ENCODE measurements at regions not wholly inside any gene's neighbourhood (a gene's known extent, or its start where the extent isn't known, plus 50 kb on each side); places are given as distances from the start of the nearest gene placed in this dataset.

DNA sequence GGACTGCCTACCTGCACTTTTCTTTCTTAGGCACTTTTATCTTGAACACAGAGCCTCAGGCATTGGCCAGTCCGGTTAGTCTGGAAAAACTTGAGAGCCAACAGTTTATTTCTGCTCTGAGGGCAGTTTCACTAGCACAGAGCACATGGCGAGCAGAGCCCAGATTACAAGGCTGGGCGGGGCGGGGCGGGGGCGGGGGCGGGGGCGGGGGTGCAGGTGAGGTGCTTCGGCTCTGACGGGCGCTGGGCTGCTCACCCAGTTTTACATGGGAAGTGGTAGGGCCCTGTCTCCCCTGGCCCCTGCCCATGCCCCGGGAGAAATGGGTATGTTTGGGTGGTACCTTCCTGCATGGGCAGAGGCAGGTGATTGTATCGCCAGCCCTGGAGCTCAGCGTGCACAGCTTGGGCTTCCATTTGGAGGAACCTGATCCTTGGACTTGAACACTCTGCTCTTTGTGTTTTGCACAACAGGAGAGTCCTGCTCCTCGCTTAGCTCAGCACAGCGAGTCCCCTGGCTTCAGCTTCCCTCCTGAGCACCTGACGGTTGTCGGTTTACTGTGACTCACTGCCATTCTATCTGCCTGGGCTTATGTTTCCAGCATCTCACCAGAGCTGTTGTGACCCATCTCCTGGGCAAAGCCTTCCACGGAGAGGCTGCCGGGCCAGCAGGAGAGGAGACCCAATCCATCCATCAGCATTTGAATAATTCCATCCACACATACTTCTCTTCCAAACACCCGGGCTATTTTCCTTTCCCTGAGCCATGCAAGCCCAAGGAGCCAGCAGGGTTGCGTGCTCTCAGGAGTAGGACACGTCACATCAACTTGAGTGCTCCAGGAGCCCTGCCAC is 108.5 kb downstream of the ARF6 start:
- Histone ChIP-seq H3K27me3 (no peaks in the 10 kb centered on the region), H3K4me3 (replicated peaks in 1 of 3) (no peak overlapping the region), H3K27ac (peak overlapping the region; percentile 93 to 96 (median 93)), H3K36me3 (no peaks in the 10 kb centered on the region), H3K4me1 (peaks cover 44 to 47% of the 10 kb centered on the region in 2 donors), H3K9me3 (no peaks in the 10 kb centered on the region)
- peak in 1 of 2 donors; percentile 36 for TF ChIP-seq POLR2A (IDR thresholded peaks at IDR 0.05)
- TF ChIP-seq, protein P1, sequence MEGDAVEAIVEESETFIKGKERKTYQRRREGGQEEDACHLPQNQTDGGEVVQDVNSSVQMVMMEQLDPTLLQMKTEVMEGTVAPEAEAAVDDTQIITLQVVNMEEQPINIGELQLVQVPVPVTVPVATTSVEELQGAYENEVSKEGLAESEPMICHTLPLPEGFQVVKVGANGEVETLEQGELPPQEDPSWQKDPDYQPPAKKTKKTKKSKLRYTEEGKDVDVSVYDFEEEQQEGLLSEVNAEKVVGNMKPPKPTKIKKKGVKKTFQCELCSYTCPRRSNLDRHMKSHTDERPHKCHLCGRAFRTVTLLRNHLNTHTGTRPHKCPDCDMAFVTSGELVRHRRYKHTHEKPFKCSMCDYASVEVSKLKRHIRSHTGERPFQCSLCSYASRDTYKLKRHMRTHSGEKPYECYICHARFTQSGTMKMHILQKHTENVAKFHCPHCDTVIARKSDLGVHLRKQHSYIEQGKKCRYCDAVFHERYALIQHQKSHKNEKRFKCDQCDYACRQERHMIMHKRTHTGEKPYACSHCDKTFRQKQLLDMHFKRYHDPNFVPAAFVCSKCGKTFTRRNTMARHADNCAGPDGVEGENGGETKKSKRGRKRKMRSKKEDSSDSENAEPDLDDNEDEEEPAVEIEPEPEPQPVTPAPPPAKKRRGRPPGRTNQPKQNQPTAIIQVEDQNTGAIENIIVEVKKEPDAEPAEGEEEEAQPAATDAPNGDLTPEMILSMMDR (IDR thresholded peaks at IDR 0.05), result no peak
- intact Hi-C loops (cut with DNase I), result loop anchor here (5.0 kb wide), 1 partner anchor 109 kb away; the partner anchor contains the start of gene ARF6
- WGBS, 2 donors, result 12 to 26% methylated on average over 8 to 20 of the region's 23 CpGs
- peak; percentile 88 to 91 for DNase-seq

DNA sequence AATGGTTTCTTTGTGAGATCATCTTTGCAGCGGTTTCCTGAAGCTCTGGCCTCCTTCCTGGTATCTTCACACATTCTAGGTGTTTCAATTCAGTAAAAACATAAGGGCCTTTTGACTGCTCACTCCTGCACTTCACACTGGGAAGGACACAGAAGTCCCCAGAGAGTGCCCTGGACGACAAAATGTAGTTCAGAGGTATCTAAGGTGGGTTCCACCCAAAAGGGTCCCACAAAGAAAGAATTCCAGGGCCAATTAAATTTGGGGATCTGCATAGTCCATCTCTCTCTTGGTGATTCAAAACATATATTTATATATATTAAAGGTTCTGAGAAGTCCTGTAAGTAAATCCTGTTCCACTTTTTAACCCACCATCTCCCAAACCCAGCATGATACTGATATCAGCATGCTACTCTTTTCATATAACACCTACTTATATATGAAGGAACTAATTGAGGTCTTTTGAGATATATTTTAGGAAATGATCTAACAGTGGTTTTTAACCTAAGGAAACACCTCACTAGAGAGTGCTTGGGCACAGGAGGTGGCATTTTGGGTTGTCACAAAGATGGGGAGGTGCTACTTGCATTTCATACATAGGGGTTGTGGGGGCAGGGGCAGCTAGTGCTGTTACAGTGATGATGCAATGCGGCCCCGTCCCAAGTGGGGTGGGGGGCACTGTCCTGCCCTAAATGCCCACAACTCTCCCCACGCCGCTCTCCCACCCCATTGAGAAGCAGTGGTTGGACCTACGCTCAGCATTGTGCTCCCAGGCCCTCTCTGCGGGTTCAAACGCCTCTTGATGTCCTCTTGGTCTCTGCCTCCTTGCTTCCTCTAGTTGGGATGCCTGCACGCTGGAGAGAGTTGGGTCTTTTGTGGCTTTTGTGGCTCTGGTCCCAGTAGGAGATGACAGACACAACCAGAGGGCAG is 109.4 kb downstream of the ARF6 start:
- 62 to 74% methylated on average over 10 of the region's 10 CpGs for WGBS, 2 donors
- intact Hi-C loops (cut with DNase I), result loop anchor here (5.0 kb wide), 1 partner anchor 110 kb away; the partner anchor contains the start of gene ARF6
- DNase-seq, result peak; percentile 15 to 23
- H3K27me3 ChIP-seq, result no peaks in the 10 kb centered on the region
- H3K9me3 ChIP-seq, result no peaks in the 10 kb centered on the region
- no peak for TF ChIP-seq POLR2A (IDR thresholded peaks at IDR 0.05)
- TF ChIP-seq, protein P1 (IDR thresholded peaks at IDR 0.05), result no peak
- no peaks in the 10 kb centered on the region for H3K36me3 ChIP-seq
- no peak overlapping the region for H3K4me3 ChIP-seq (replicated peaks in 1 of 3)
- H3K4me1 ChIP-seq, result peaks cover 44 to 47% of the 10 kb centered on the region in 2 donors
- peak overlapping the region; percentile 93 to 96 (median 93) for H3K27ac ChIP-seq

DNA sequence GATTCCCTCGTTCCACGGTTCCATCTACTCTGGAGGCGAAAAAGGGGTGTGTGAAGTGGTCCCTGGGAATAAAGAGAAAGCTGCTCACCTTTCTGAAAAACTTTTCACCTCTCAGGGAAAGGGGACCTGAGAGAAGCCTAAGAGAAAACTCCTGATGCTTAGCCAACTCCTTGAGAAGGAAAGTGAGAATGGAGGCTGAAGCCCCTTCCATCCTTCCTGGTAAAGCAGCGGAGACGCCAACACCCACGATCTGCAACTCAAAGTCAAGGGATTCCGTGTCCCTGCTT is 110.0 kb downstream of the ARF6 start:
- peak overlapping the region; percentile 93 to 96 (median 93) for H3K27ac ChIP-seq
- intact Hi-C loops (cut with DNase I), result loop anchor here (5.0 kb wide), 1 partner anchor 111 kb away; the partner anchor contains the start of gene ARF6
- TF ChIP-seq, protein P1 (IDR thresholded peaks at IDR 0.05), result no peak
- no peak for TF ChIP-seq POLR2A (IDR thresholded peaks at IDR 0.05)
- H3K9me3 ChIP-seq, result no peaks in the 10 kb centered on the region
- peak overlapping the region in 2 of 3 donors; percentile 42 to 63 for H3K4me3 ChIP-seq (replicated peaks in 1 of 3)
- no peaks in the 10 kb centered on the region for H3K36me3 ChIP-seq
- WGBS, 2 donors, result 32 to 36% methylated on average over 7 of the region's 7 CpGs
- no peaks in the 10 kb centered on the region for H3K27me3 ChIP-seq
- H3K4me1 ChIP-seq, result peaks cover 44 to 47% of the 10 kb centered on the region in 2 donors
- DNase-seq, result no peak

DNA sequence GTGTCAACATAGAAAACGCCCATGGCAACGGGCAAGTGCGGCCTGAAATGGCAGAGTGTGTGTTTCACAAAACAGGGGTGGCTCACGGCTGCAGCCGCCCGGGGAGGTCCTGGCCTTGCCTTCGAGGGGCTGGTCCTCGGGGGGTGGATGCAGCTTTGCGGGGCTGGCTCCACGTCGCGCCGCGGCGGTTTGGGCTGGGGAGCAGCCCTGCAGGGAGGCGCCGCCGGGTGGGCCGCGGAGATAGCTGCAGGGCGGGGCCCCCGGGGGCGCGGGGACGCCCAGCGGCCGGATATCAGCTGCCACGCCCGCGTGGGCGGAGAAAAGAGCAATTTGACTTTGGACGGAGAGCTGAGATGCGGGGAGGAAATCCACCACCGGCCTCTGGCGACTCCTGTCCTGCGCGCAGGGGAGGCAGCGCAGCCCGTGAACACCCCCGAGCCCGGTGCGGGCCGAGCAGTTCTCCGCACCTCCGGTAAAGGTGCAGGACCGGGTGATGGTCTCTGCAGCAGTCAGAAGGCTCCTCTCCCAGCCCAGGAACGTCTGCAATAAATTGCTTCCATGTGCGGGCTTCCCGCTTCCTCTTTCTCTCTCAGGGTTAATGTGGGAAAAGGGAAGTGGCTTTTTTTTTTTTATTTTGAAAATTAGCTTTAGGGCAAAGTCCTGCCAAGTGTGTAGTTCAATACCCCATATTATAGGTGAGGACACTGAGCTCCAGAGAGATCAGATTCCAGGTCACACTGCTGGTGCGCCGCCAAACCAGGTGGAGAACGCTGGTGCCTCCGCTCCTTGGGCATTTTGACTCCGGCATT is 110.5 kb downstream of the ARF6 start:
- Histone ChIP-seq H3K27me3 (no peaks in the 10 kb centered on the region), H3K36me3 (no peaks in the 10 kb centered on the region), H3K9me3 (no peaks in the 10 kb centered on the region), H3K27ac (peak overlapping the region; percentile 93 to 96 (median 93)), H3K4me1 (peaks cover 44 to 47% of the 10 kb centered on the region in 2 donors), H3K4me3 (replicated peaks in 1 of 3) (peak overlapping the region in 2 of 3 donors; percentile 42 to 63)
- WGBS, 2 donors, result 7 to 10% methylated on average over 26 to 27 of the region's 54 CpGs
- TF ChIP-seq, protein P1 (IDR thresholded peaks at IDR 0.05), result peak in 2 of 6 experiments; percentile 10 to 22
- TF ChIP-seq POLR2A (IDR thresholded peaks at IDR 0.05), result peak; percentile 11 to 65
- peak; percentile 76 to 77 for DNase-seq
- intact Hi-C loops (cut with DNase I), result loop anchor here (5.0 kb wide), 1 partner anchor 111 kb away; the partner anchor contains the start of gene ARF6
